ENCODE measurements at regions not wholly inside any gene's neighbourhood (a gene's known extent, or its start where the extent isn't known, plus 50 kb on each side); places are given as distances from the start of the nearest gene placed in this dataset.

DNA sequence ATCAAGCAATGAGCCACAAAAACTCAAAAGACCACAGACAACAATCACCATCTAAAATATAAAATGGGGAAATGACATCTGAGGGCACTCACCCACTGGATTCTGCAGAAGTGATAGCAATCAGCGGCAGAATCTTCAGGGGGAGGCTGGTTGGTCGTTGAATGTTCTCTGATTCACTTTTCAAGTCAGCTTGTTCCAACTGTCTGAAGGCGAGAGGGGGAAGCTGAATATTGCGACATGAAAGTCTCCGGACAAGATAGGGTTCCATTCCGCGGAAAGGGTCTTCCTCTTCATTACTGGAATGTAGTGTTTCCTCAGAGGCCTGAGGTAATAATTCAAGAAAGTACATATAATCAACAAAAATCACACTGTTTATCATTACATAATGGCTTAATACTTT, 94.9 kb upstream of the PDE4D start:
- TF ChIP-seq, protein P1, sequence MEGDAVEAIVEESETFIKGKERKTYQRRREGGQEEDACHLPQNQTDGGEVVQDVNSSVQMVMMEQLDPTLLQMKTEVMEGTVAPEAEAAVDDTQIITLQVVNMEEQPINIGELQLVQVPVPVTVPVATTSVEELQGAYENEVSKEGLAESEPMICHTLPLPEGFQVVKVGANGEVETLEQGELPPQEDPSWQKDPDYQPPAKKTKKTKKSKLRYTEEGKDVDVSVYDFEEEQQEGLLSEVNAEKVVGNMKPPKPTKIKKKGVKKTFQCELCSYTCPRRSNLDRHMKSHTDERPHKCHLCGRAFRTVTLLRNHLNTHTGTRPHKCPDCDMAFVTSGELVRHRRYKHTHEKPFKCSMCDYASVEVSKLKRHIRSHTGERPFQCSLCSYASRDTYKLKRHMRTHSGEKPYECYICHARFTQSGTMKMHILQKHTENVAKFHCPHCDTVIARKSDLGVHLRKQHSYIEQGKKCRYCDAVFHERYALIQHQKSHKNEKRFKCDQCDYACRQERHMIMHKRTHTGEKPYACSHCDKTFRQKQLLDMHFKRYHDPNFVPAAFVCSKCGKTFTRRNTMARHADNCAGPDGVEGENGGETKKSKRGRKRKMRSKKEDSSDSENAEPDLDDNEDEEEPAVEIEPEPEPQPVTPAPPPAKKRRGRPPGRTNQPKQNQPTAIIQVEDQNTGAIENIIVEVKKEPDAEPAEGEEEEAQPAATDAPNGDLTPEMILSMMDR (IDR thresholded peaks at IDR 0.05) = no peak
- no peak for TF ChIP-seq POLR2A (IDR thresholded peaks at IDR 0.05)
